HepG2 (cell line): ENCODE measurements at regions not wholly inside any gene's neighbourhood (a gene's known extent, or its start where the extent isn't known, plus 50 kb on each side); places are given as distances from the start of the nearest gene placed in this dataset.

ENCODE experiments used
- ASH2L ChIP-seq: fragments of 300-600, 200-600 bp; sonication (generic); IDR thresholded peaks from 2 replicates; pipeline ENCODE4 v1.7.0; 2017; ENCODE audit warnings: low read depth, mild to moderate bottlenecking, moderate library complexity, mixed read lengths, low read length; ENCODE audit not compliant: insufficient read length
- ZNF619 ChIP-seq: sonication (generic); formaldehyde crosslinking; IDR thresholded peaks from 2 replicates; pipeline ENCODE4 v1.4.0; 2020; ENCODE audit warnings: mild to moderate bottlenecking, missing genetic modification reagents
- ZNF670 ChIP-seq: sonication (generic); formaldehyde crosslinking; IDR thresholded peaks from 2 replicates; pipeline ENCODE4 v1.8.0; 2022; ENCODE audit warnings: mild to moderate bottlenecking, missing genetic modification reagents, borderline replicate concordance
- ZNF747 ChIP-seq: sonication (generic); formaldehyde crosslinking; IDR thresholded peaks from 2 replicates; pipeline ENCODE4 v1.8.1; 2023; ENCODE audit warnings: missing genetic modification reagents, mild to moderate bottlenecking, borderline replicate concordance
- TF ChIP-seq, protein P1 (sequence below): sonication (generic); formaldehyde crosslinking; IDR thresholded peaks from 2 replicates; pipeline ENCODE4 v1.5.1; 2020; ENCODE audit warnings: mild to moderate bottlenecking, missing genetic modification reagents, moderate library complexity
- TF ChIP-seq, protein P2 (sequence below): sonication (generic); formaldehyde crosslinking; IDR thresholded peaks from 2 replicates; pipeline ENCODE4 v1.5.1; 2020; ENCODE audit warnings: mild to moderate bottlenecking, missing genetic modification reagents, borderline replicate concordance
- TF ChIP-seq, protein P3 (sequence below): sonication (generic); formaldehyde crosslinking; IDR thresholded peaks from 2 replicates; pipeline ENCODE4 v1.4.0; 2020; ENCODE audit warnings: missing genetic modification reagents, borderline replicate concordance
- TF ChIP-seq, protein P4 (sequence below): sonication (generic); formaldehyde crosslinking; IDR thresholded peaks from 2 replicates; pipeline ENCODE4 v1.8.0; 2022; ENCODE audit warnings: mild to moderate bottlenecking, missing genetic modification reagents; ENCODE audit not compliant: insufficient replicate concordance

DNA sequence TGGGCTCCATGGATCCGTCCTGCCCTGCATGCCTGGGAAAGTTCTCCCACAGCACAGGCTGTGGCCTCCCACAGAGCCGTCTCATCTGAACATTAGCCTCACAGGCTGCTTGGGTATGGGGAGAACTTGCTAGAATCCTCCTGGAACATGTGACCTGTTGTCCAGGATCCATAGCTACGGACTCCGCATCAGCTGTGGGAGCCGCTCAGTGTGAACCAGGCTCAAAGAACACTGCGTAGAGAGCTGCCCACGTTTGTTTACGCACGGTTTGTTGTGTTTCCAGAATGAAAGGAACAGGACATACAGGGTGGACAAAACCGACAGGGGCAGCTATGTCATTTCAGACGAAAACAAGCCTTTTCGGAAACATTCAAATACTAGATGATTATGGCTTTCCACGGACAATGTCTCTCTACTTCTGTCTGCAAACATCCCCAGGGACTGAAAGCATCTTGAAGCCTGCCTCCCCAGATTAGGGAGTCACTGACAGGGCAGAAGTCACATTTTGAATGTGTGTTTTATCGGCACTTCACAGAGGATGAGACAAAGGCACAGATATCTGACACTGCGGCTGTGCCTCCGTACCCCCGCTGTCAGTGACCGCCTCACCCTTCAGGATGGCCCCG lies 390.3 kb downstream of the GADD45G start (continued):
- TF ChIP-seq, protein P1, sequence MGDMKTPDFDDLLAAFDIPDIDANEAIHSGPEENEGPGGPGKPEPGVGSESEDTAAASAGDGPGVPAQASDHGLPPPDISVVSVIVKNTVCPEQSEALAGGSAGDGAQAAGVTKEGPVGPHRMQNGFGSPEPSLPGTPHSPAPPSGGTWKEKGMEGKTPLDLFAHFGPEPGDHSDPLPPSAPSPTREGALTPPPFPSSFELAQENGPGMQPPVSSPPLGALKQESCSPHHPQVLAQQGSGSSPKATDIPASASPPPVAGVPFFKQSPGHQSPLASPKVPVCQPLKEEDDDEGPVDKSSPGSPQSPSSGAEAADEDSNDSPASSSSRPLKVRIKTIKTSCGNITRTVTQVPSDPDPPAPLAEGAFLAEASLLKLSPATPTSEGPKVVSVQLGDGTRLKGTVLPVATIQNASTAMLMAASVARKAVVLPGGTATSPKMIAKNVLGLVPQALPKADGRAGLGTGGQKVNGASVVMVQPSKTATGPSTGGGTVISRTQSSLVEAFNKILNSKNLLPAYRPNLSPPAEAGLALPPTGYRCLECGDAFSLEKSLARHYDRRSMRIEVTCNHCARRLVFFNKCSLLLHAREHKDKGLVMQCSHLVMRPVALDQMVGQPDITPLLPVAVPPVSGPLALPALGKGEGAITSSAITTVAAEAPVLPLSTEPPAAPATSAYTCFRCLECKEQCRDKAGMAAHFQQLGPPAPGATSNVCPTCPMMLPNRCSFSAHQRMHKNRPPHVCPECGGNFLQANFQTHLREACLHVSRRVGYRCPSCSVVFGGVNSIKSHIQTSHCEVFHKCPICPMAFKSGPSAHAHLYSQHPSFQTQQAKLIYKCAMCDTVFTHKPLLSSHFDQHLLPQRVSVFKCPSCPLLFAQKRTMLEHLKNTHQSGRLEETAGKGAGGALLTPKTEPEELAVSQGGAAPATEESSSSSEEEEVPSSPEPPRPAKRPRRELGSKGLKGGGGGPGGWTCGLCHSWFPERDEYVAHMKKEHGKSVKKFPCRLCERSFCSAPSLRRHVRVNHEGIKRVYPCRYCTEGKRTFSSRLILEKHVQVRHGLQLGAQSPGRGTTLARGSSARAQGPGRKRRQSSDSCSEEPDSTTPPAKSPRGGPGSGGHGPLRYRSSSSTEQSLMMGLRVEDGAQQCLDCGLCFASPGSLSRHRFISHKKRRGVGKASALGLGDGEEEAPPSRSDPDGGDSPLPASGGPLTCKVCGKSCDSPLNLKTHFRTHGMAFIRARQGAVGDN (CRISPR knock-in tag), result peak; percentile 52
- TF ChIP-seq, protein P2, sequence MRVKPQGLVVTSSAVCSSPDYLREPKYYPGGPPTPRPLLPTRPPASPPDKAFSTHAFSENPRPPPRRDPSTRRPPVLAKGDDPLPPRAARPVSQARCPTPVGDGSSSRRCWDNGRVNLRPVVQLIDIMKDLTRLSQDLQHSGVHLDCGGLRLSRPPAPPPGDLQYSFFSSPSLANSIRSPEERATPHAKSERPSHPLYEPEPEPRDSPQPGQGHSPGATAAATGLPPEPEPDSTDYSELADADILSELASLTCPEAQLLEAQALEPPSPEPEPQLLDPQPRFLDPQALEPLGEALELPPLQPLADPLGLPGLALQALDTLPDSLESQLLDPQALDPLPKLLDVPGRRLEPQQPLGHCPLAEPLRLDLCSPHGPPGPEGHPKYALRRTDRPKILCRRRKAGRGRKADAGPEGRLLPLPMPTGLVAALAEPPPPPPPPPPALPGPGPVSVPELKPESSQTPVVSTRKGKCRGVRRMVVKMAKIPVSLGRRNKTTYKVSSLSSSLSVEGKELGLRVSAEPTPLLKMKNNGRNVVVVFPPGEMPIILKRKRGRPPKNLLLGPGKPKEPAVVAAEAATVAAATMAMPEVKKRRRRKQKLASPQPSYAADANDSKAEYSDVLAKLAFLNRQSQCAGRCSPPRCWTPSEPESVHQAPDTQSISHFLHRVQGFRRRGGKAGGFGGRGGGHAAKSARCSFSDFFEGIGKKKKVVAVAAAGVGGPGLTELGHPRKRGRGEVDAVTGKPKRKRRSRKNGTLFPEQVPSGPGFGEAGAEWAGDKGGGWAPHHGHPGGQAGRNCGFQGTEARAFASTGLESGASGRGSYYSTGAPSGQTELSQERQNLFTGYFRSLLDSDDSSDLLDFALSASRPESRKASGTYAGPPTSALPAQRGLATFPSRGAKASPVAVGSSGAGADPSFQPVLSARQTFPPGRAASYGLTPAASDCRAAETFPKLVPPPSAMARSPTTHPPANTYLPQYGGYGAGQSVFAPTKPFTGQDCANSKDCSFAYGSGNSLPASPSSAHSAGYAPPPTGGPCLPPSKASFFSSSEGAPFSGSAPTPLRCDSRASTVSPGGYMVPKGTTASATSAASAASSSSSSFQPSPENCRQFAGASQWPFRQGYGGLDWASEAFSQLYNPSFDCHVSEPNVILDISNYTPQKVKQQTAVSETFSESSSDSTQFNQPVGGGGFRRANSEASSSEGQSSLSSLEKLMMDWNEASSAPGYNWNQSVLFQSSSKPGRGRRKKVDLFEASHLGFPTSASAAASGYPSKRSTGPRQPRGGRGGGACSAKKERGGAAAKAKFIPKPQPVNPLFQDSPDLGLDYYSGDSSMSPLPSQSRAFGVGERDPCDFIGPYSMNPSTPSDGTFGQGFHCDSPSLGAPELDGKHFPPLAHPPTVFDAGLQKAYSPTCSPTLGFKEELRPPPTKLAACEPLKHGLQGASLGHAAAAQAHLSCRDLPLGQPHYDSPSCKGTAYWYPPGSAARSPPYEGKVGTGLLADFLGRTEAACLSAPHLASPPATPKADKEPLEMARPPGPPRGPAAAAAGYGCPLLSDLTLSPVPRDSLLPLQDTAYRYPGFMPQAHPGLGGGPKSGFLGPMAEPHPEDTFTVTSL (CRISPR knock-in tag), result peak; percentile 42; the same call in 1 of the 2 replicates
- 0 out of 2 replicates have a peak, but pooled peaks have one; percentile 57 for TF ChIP-seq ZNF670
- TF ChIP-seq, protein P3, sequence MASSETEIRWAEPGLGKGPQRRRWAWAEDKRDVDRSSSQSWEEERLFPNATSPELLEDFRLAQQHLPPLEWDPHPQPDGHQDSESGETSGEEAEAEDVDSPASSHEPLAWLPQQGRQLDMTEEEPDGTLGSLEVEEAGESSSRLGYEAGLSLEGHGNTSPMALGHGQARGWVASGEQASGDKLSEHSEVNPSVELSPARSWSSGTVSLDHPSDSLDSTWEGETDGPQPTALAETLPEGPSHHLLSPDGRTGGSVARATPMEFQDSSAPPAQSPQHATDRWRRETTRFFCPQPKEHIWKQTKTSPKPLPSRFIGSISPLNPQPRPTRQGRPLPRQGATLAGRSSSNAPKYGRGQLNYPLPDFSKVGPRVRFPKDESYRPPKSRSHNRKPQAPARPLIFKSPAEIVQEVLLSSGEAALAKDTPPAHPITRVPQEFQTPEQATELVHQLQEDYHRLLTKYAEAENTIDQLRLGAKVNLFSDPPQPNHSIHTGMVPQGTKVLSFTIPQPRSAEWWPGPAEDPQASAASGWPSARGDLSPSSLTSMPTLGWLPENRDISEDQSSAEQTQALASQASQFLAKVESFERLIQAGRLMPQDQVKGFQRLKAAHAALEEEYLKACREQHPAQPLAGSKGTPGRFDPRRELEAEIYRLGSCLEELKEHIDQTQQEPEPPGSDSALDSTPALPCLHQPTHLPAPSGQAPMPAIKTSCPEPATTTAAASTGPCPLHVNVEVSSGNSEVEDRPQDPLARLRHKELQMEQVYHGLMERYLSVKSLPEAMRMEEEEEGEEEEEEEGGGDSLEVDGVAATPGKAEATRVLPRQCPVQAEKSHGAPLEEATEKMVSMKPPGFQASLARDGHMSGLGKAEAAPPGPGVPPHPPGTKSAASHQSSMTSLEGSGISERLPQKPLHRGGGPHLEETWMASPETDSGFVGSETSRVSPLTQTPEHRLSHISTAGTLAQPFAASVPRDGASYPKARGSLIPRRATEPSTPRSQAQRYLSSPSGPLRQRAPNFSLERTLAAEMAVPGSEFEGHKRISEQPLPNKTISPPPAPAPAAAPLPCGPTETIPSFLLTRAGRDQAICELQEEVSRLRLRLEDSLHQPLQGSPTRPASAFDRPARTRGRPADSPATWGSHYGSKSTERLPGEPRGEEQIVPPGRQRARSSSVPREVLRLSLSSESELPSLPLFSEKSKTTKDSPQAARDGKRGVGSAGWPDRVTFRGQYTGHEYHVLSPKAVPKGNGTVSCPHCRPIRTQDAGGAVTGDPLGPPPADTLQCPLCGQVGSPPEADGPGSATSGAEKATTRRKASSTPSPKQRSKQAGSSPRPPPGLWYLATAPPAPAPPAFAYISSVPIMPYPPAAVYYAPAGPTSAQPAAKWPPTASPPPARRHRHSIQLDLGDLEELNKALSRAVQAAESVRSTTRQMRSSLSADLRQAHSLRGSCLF (CRISPR knock-in tag), result no peak
- TF ChIP-seq ZNF619, result no peak
- 0 out of 2 replicates have a peak, but pooled peaks have one; percentile 10 for TF ChIP-seq ZNF747 (CRISPR knock-in tag)
- no peak for TF ChIP-seq ASH2L
- TF ChIP-seq, protein P4, sequence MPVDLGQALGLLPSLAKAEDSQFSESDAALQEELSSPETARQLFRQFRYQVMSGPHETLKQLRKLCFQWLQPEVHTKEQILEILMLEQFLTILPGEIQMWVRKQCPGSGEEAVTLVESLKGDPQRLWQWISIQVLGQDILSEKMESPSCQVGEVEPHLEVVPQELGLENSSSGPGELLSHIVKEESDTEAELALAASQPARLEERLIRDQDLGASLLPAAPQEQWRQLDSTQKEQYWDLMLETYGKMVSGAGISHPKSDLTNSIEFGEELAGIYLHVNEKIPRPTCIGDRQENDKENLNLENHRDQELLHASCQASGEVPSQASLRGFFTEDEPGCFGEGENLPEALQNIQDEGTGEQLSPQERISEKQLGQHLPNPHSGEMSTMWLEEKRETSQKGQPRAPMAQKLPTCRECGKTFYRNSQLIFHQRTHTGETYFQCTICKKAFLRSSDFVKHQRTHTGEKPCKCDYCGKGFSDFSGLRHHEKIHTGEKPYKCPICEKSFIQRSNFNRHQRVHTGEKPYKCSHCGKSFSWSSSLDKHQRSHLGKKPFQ, result peak; percentile 39
- TF ChIP-seq, all 625 proteins: peak for 12
